Adipocyte (in vitro differentiated cells): ENCODE measurements at regions not wholly inside any gene's neighbourhood (a gene's known extent, or its start where the extent isn't known, plus 50 kb on each side); places are given as distances from the start of the nearest gene placed in this dataset.
"Not testable (repeated sequence)": the region's sequence is repeated elsewhere in the genome, so short reads cannot be mapped to it uniquely, and the experiment has no call there.

Experiments
- DNase-seq: peaks from one replicate; pipeline ENCODE4 v3.0.0-alpha.2; 2015; ENCODE audit warnings: low read depth
- H3K27me3 ChIP-seq: replicated peaks from 2 replicates; pipeline ENCODE4 v1.7.0; 2013; ENCODE audit warnings: mild to moderate bottlenecking, low read length, moderate library complexity; ENCODE audit not compliant: control insufficient read depth, insufficient read depth
- H3K36me3 ChIP-seq: 2 replicates; pipeline ENCODE4 v1.7.0; 2013; ENCODE audit warnings: low read length, mild to moderate bottlenecking, moderate library complexity; ENCODE audit not compliant: control insufficient read depth, insufficient read depth, severe bottlenecking
- H3K4me1 ChIP-seq: 2 replicates; pipeline ENCODE4 v1.7.0; 2013; ENCODE audit warnings: mild to moderate bottlenecking, low read length, moderate library complexity; ENCODE audit not compliant: control insufficient read depth, insufficient read depth
- H3K4me3 ChIP-seq: 2 replicates; pipeline ENCODE4 v1.7.0; 2013; ENCODE audit warnings: mild to moderate bottlenecking, low read length, moderate library complexity
- H3K9ac ChIP-seq: 2 replicates; pipeline ENCODE4 v1.7.0; 2013; ENCODE audit warnings: mild to moderate bottlenecking, low read length, moderate library complexity
- H3K9me3 ChIP-seq: 2 replicates; pipeline ENCODE4 v1.7.0; 2013; ENCODE audit warnings: mild to moderate bottlenecking, low read length, moderate library complexity; ENCODE audit not compliant: control insufficient read depth

DNA sequence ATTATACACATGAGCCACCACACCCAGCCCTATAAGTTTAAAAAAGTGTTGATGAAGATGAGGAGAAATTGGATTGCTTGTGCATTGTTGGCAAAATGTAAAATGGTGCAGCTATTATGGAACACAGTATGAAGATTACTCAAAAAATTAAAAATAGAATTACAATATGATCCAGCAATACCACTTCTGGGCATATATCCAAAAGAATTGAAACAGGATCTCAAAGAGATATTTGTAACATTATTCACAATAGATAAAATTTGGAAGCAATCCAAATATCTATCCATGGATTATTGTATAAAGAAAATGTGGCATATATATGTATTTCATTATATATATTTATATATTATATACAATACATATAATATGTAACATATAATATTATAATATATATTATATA is 515.6 kb upstream of the GNPDA2 start:
- Histone ChIP-seq H3K4me1 (peaks cover 4% of the 10 kb centered on the region), H3K27me3 (no peaks in the 10 kb centered on the region), H3K9me3 (no peaks in the 10 kb centered on the region), H3K9ac (no peak overlapping the region), H3K36me3 (no peaks in the 10 kb centered on the region), H3K4me3 (no peak overlapping the region)
- DNase-seq = no peak

DNA sequence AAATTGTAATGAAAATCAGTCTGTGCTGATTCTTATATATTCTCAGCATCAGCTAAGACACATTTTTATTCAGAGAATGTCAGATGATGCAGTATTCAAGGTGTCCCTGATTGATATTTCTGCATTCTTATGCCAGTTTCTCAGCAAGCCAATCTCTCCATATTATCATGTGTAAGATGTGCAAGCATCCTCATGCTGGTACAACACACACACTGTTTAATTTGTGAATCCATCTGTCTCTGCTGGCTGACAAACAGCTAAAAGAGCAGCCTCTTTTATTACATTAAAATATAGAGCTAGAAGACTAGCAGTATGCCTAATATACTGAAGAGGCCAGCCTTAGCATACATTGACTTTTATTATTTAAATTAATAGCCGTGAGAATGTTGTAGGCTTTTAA is 502.9 kb upstream of the GNPDA2 start:
- H3K36me3 ChIP-seq = no peaks in the 10 kb centered on the region
- no peaks in the 10 kb centered on the region for H3K9me3 ChIP-seq
- no peaks in the 10 kb centered on the region for H3K27me3 ChIP-seq
- no peaks in the 10 kb centered on the region for H3K4me1 ChIP-seq
- no peak overlapping the region for H3K9ac ChIP-seq
- H3K4me3 ChIP-seq = no peak overlapping the region
- DNase-seq = no peak

DNA sequence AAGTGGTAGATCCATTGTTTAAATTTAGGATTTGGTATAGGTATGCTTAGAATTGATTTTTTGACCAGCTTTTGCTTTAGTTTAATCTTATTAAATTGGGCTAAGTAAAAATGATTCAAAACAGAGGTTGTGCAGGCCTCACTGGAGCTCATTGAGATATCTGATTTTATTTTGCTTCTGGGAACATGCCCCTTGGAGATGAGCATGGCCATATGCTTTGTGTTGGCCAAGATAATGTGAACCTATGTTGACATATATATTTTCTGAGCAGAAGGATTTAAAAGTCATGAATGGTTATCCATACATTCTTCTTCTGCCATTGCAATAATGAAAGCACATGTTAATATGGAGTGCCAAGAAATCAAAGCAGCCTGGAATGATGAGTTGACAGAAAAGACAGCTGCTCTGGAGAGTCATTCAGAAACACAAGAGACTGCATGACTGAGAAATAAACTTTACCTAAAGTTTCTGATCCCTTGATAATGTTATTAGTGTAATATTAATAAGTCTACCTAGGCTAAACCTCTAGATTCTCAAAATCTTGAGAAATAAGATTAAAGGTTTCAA is 489.7 kb upstream of the GNPDA2 start:
- Histone ChIP-seq H3K4me1 (no peaks in the 10 kb centered on the region), H3K9me3 (no peaks in the 10 kb centered on the region), H3K27me3 (no peaks in the 10 kb centered on the region), H3K9ac (no peak overlapping the region), H3K4me3 (no peak overlapping the region), H3K36me3 (no peaks in the 10 kb centered on the region)
- DNase-seq = no peak

DNA sequence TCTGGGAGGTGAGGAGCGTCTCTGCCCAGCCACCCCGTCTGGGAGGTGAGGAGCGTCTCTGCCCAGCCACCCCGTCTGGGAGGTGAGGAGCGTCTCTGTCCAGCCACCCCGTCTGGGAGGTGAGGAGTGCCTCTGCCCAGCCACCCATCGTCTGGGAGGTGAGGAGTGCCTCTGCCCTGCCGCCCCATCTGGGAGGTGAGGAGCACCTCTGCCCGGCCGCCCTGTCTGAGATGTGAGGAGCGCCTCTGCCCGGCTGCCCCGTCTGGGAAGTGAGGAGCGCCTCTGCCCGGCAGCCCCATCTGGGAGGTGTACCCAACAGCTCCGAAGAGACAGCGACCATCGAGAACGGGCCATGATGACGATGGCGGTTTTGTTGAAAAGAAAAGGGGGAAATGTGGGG is 482.1 kb upstream of the GNPDA2 start:
- not testable (repeated sequence) for DNase-seq, H3K4me1 ChIP-seq, H3K9ac ChIP-seq, H3K27me3 ChIP-seq, H3K4me3 ChIP-seq, H3K9me3 ChIP-seq, H3K36me3 ChIP-seq

DNA sequence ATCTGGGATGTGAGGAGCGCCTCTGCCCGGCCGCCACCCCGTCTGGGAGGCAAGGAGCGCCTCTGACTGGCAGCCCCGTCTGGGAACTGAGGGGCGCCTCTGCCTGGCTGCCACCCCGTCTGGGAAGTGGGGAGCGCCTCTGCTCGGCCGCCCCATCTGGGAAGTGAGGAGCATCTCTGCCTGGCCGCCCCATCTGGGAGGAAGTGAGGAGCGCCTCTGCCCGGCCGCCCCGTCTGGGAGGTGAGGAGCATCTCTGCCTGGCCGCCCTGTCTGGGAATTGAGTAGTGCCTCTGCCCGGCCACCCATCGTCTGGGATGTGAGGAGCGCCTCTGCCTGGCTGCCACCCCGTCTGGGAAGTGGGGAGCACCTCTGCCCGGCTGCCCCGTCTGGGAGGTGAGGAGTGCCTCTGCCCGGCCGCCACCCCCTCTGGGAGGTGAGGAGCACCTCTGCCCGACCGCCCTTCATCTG is 481.5 kb upstream of the GNPDA2 start:
- not testable (repeated sequence) for H3K4me1 ChIP-seq, H3K9ac ChIP-seq, DNase-seq, H3K36me3 ChIP-seq, H3K27me3 ChIP-seq, H3K9me3 ChIP-seq, H3K4me3 ChIP-seq

DNA sequence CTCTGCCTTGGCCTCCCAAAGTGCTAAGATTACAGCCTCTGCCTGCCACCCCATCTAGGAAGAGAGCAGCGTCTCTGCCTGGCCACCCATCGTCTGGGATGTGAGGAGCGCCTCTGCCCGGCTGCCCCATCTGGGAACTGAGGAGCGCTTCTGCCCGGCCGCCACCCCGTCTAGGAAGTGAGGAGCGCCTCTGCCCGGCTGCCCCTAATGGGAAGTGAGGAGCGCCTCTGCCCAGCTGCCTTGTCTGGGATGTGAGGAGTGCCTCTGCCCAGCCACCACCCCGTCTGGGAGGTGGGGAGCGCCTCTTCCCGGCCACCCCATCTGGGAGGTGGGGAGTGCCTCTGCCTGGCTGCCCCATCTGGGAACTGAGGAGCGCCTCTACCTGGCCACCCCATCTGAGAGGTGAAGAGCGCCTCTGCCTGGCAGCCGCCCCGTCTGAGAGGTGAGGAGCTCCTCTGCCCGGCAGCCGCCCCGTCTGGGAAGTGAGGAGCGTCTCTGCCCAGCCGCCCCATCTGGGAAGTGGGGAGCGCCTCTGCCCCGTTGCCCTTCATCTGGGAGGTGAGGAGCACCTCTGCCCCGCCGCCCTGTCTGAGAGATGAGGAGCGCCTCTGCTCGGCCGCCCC is 481.0 kb upstream of the GNPDA2 start:
- not testable (repeated sequence) for H3K36me3 ChIP-seq, H3K27me3 ChIP-seq, H3K4me3 ChIP-seq, H3K4me1 ChIP-seq, H3K9me3 ChIP-seq, H3K9ac ChIP-seq, DNase-seq

DNA sequence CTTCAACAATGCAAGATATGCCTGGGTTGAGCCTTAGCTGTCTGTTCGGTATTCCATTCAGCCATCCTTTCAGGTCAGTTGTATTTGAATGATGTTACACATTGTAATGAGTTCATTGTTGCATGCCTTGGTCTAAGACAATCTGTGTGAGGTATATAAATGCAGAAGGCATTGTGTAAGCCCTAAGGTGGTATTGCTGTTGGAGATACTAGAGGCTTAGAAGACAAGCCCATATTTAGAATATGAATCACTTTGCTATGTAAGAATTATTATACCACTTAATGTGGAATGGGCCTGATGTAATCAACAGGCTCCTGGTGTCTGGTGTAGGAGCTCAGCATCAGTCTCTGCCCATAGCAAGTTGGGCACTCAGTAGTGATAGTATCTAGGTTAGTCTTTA is 473.4 kb upstream of the GNPDA2 start:
- H3K4me1 ChIP-seq = no peaks in the 10 kb centered on the region
- H3K27me3 ChIP-seq = no peaks in the 10 kb centered on the region
- no peaks in the 10 kb centered on the region for H3K36me3 ChIP-seq
- H3K9ac ChIP-seq = no peak overlapping the region
- no peak for DNase-seq
- no peaks in the 10 kb centered on the region for H3K9me3 ChIP-seq
- no peak overlapping the region for H3K4me3 ChIP-seq

DNA sequence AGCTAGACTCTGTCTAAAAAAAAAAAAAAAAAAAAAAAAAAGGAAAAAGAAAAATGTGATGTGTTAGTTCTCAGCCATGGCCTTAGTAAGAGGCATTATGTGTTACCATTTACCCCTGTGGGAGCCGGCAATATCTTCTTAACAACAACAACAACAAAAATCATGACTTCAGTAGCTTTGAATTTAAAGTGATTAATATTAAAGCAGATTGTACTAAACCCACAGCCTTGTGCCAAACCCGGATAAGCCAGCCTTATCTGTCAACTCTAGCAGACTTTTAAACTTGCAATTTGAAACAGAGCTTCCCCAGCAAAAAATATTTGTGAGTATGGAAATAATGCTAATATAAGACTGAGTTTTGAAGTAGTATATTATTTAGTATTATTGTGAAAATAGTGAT is 462.1 kb upstream of the GNPDA2 start:
- Histone ChIP-seq H3K4me3 (no peak overlapping the region), H3K9me3 (no peaks in the 10 kb centered on the region), H3K27me3 (no peaks in the 10 kb centered on the region), H3K9ac (no peak overlapping the region), H3K4me1 (no peaks in the 10 kb centered on the region), H3K36me3 (no peaks in the 10 kb centered on the region)
- DNase-seq = no peak

DNA sequence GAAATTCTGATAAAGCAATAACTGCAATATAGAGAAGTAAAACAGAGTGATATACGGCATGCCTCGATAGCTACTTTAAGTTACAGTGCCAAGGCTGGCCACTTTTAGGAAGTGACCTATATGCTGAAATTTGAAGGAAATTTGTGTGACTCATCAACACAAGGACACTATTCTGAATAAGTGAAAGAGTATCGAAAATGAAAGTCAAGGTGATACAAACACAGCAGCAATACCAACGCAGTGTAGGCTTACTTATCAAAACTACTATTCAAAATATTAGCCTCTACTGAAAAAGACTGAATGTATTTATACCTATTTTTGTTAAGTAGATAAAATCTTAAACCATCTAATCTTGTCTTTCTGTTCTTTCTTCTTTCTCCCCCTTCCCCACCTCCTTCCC is 459.9 kb upstream of the GNPDA2 start:
- Histone ChIP-seq H3K9ac (no peak overlapping the region), H3K27me3 (no peaks in the 10 kb centered on the region), H3K36me3 (no peaks in the 10 kb centered on the region), H3K4me3 (no peak overlapping the region), H3K9me3 (no peaks in the 10 kb centered on the region), H3K4me1 (peaks cover 5% of the 10 kb centered on the region)
- no peak for DNase-seq

DNA sequence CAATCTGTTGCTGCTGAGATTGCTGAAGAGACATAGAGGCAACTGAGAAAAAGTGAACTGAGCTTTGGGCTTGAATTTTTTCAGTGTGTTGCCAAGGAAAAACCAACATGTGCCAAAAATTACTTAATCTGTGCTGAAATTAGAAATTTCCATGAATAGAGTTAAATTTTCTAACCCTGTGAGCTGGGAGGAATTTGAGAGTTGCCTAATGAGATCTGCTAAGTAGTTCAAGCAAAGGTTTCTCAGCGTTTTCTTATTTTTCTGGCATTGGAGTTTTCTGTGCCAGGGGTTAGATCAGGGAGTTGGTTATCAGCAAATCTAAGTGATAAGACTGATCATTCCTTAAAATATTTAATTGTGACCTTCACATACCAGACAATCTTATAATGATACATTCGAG is 457.5 kb upstream of the GNPDA2 start:
- no peak for DNase-seq
- Histone ChIP-seq H3K9ac (peak overlapping the region; percentile 38), H3K4me1 (peaks cover 5% of the 10 kb centered on the region), H3K27me3 (no peaks in the 10 kb centered on the region), H3K4me3 (no peak overlapping the region), H3K36me3 (no peaks in the 10 kb centered on the region), H3K9me3 (no peaks in the 10 kb centered on the region)

DNA sequence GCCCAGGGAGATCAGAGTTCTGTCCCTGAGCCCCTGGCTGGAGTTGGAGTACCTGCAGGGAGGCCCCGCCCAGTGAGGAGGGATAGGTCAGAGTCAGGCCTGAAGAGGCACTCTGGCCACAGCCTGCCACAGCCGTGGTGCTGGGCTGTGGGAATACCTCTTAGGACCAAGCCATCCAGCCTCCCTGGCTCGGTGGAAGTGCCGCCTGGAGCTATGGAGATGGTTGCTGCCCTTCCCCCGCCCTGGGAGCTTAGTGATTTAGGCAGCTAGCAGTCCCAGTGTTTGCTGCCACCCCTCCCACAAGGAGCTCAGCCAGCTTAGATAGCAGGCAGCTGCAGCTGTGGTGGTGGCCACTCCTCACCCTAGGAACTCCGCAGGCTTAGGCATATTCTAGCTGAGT is 446.3 kb upstream of the GNPDA2 start:
- H3K9ac ChIP-seq = no peak overlapping the region
- H3K9me3 ChIP-seq = no peaks in the 10 kb centered on the region
- H3K36me3 ChIP-seq = no peaks in the 10 kb centered on the region
- no peak overlapping the region for H3K4me3 ChIP-seq
- no peak for DNase-seq
- no peaks in the 10 kb centered on the region for H3K4me1 ChIP-seq
- H3K27me3 ChIP-seq = no peaks in the 10 kb centered on the region

DNA sequence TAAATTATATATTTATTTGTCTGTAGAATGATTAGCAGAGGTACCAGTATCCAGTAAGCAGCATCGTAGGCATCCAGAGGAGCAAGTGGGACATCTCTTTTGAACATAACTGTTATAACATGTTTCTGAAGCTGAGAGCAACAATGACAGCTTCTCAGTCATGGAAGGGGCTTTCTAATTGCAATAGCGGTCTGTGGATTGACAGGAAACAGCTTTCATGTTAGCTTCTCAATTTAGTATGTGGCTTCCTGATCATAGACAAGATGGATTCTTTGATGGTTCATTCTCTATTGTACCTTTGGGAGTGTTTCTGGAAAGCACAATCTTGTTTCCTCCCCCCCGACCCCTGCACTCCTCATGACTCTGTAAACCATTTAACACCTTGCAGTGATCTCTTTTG is 434.6 kb upstream of the GNPDA2 start:
- Histone ChIP-seq H3K4me3 (no peak overlapping the region), H3K27me3 (no peaks in the 10 kb centered on the region), H3K36me3 (no peaks in the 10 kb centered on the region), H3K9me3 (no peaks in the 10 kb centered on the region), H3K9ac (no peak overlapping the region), H3K4me1 (no peaks in the 10 kb centered on the region)
- DNase-seq = no peak
